ENCODE measurements at regions not wholly inside any gene's neighbourhood (a gene's known extent, or its start where the extent isn't known, plus 50 kb on each side); places are given as distances from the start of the nearest gene placed in this dataset.

DNA sequence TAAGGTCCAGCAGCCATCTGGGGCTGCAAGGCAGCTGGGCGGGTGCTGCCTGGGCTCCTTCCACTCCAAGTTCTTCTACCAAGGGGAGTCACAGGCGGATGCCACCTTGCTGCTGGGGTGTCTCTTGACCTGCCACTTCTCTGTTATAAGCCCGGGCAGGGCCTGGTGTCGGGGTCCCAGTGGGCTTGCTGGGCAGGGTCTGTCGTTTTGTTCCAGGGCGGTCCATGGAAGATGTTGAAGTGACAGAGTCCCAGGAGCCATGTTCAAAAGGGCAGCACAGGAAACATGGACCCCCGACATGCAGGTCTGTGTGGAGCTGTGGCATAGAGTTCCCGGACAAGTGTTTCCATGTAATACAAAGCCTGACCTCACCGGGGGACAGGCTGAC, 91.1 kb downstream of the TNFRSF13B start:
- Histone ChIP-seq H2AFZ (ENCODE audit: low read depth, low read length) (no peak overlapping the region), H3K4me2 (ENCODE audit: insufficient read depth, low read length) (no peak overlapping the region), H4K20me1 (replicated peaks; ENCODE audit: control insufficient read depth, extremely low read depth, insufficient read depth, low read length) (no peaks in the 10 kb centered on the region), H3K27ac (ENCODE audit: insufficient read depth, low read depth, low read length) (no peak overlapping the region), H3K9me1 (replicated peaks; ENCODE audit: control insufficient read depth, extremely low read depth, insufficient read depth, low read length) (no peaks in the 10 kb centered on the region), H3K36me3 (ENCODE audit: control insufficient read depth in 2 of 2, extremely low read depth in 1 of 2, insufficient read depth in 2 of 2, low read length in 2 of 2) (no peaks in the 10 kb centered on the region), H3K4me3 (replicated peaks in 1 of 3; ENCODE audit: insufficient read depth in 1 of 3, low read depth in 1 of 3, low read length in 3 of 3) (no peak overlapping the region), H3K4me1 (ENCODE audit: control insufficient read depth, extremely low read depth, insufficient read depth, low read length) (no peaks in the 10 kb centered on the region), H3K9ac (replicated peaks; ENCODE audit: extremely low read depth, insufficient read depth, low read length) (no peak overlapping the region), H3K79me2 (ENCODE audit: control insufficient read depth, insufficient read depth, low read length) (no peaks in the 10 kb centered on the region), H3K9me3 (replicated peaks; ENCODE audit: control insufficient read depth, insufficient read depth, low read length) (no peaks in the 10 kb centered on the region), H3K27me3 (ENCODE audit: control insufficient read depth in 2 of 2, insufficient read depth in 2 of 2, low read length in 2 of 2) (no peaks in the 10 kb centered on the region)
- TF ChIP-seq GATA2 (IDR thresholded peaks at IDR 0.05; ENCODE audit: insufficient read depth, insufficient read length, low read depth, low read length) = no peak
- TF ChIP-seq POLR2A (IDR thresholded peaks at IDR 0.05; ENCODE audit: low read depth, low read length) = no peak
- no peak for TF ChIP-seq MYC (IDR thresholded peaks at IDR 0.05; ENCODE audit: low read depth, low read length)
- no peak for TF ChIP-seq POLR2AphosphoS5 (IDR thresholded peaks at IDR 0.05; ENCODE audit: insufficient read depth, low read depth, low read length)
- TF ChIP-seq, protein P1, sequence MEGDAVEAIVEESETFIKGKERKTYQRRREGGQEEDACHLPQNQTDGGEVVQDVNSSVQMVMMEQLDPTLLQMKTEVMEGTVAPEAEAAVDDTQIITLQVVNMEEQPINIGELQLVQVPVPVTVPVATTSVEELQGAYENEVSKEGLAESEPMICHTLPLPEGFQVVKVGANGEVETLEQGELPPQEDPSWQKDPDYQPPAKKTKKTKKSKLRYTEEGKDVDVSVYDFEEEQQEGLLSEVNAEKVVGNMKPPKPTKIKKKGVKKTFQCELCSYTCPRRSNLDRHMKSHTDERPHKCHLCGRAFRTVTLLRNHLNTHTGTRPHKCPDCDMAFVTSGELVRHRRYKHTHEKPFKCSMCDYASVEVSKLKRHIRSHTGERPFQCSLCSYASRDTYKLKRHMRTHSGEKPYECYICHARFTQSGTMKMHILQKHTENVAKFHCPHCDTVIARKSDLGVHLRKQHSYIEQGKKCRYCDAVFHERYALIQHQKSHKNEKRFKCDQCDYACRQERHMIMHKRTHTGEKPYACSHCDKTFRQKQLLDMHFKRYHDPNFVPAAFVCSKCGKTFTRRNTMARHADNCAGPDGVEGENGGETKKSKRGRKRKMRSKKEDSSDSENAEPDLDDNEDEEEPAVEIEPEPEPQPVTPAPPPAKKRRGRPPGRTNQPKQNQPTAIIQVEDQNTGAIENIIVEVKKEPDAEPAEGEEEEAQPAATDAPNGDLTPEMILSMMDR (IDR thresholded peaks at IDR 0.05; ENCODE audit: extremely low read depth in 1 of 2, insufficient read depth in 1 of 2, low read depth in 1 of 2, low read length in 2 of 2) = no peak
- no peak for TF ChIP-seq FOS (IDR thresholded peaks at IDR 0.05; ENCODE audit: borderline replicate concordance, insufficient read depth, low read length)
- TF ChIP-seq, protein P2, sequence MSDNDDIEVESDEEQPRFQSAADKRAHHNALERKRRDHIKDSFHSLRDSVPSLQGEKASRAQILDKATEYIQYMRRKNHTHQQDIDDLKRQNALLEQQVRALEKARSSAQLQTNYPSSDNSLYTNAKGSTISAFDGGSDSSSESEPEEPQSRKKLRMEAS (IDR thresholded peaks at IDR 0.05; ENCODE audit: insufficient read depth, insufficient read length) = no peak
- no peak for TF ChIP-seq JUN (IDR thresholded peaks at IDR 0.05; ENCODE audit: borderline replicate concordance, insufficient read depth, insufficient read length, low read depth)
- TF ChIP-seq EZH2 (IDR thresholded peaks at IDR 0.05; ENCODE audit: borderline replicate concordance, low read depth, low read length, severe bottlenecking) = no peak
- CTCF ChIA-PET = no interaction called here
- POLR2A ChIA-PET = no interaction called here
- no peak for FAIRE-seq
- dilution Hi-C loops (cut with MboI; ENCODE audit: extremely low pct_ligation_motif_present, low sequenced_read_pairs) = no loop called here
- intact Hi-C loops (cut with micrococcal nuclease) = no loop called here
- BruUV-seq (replicated peaks) = no TSS peak
- no peak for DNase-seq (ENCODE audit: low read depth, low spot score)

Data from endothelial cell of umbilical vein (primary cell).